Karpas-422 (cell line): ENCODE measurements at regions not wholly inside any gene's neighbourhood (a gene's known extent, or its start where the extent isn't known, plus 50 kb on each side); places are given as distances from the start of the nearest gene placed in this dataset.
"Not testable (repeated sequence)": the region's sequence is repeated elsewhere in the genome, so short reads cannot be mapped to it uniquely, and the experiment has no call there.

Source experiments
- DNase-seq: peaks from one replicate; pipeline ENCODE4 v3.0.0-alpha.2; 2015
- H2AFZ ChIP-seq: fragments of 200-600 bp; sonication (generic); 2 replicates; pipeline ENCODE4 v1.6.1; 2014; ENCODE audit warnings: antibody characterized with exemption, low read length, mixed read lengths
- H3K27ac ChIP-seq: fragments of 200-600 bp; sonication (generic); 2 replicates; pipeline ENCODE4 v1.5.1; 2014; ENCODE audit warnings: mild to moderate bottlenecking, low read length, moderate library complexity
- H3K27me3 ChIP-seq: fragments of 200-600 bp; sonication (generic); 2 replicates; pipeline ENCODE4 v1.6.1; 2014; ENCODE audit warnings: low read length, mixed read lengths
- H3K36me3 ChIP-seq: fragments of 200-600 bp; sonication (generic); 2 replicates; pipeline ENCODE4 v1.6.1; 2014; ENCODE audit warnings: low read length, mixed read lengths; ENCODE audit not compliant: insufficient read depth
- H3K4me1 ChIP-seq: fragments of 200-600 bp; sonication (generic); 2 replicates; pipeline ENCODE4 v1.6.1; 2014; ENCODE audit warnings: mild to moderate bottlenecking, low read length, mixed read lengths
- H3K4me2 ChIP-seq: fragments of 200-600 bp; sonication (generic); 2 replicates; pipeline ENCODE4 v1.6.1; 2014; ENCODE audit warnings: low read length, low read depth, mild to moderate bottlenecking; ENCODE audit not compliant: poor library complexity, severe bottlenecking
- H3K4me3 ChIP-seq: fragments of 200-600 bp; sonication (generic); 2 replicates; pipeline ENCODE4 v1.5.1; 2014; ENCODE audit warnings: mild to moderate bottlenecking, antibody characterized with exemption, low read length, mixed read lengths
- H3K79me2 ChIP-seq: fragments of 200-600 bp; sonication (generic); 2 replicates; pipeline ENCODE4 v1.6.1; 2014; ENCODE audit warnings: mild to moderate bottlenecking, low read length, mixed read lengths
- H3K9ac ChIP-seq: fragments of 200-600 bp; sonication (generic); 2 replicates; pipeline ENCODE4 v1.6.0; 2014; ENCODE audit warnings: low read length
- H3K9me2 ChIP-seq: fragments of 200-600 bp; sonication (generic), shearing (Covaris generic); replicated peaks from 2 replicates; pipeline ENCODE4 v1.6.0; 2014; ENCODE audit warnings: mild to moderate bottlenecking, low read length, moderate library complexity; ENCODE audit not compliant: insufficient read depth
- H3K9me3 ChIP-seq: fragments of 300-700, 200-600 bp; sonication (generic); 2 replicates; pipeline ENCODE4 v1.6.1; 2014; ENCODE audit warnings: low read length, mixed read lengths
- H4K20me1 ChIP-seq: fragments of 200-600 bp; sonication (generic); 2 replicates; pipeline ENCODE4 v1.6.1; 2014; ENCODE audit warnings: mild to moderate bottlenecking, antibody characterized with exemption, low read length, low read depth; ENCODE audit not compliant: insufficient read depth

- Histone ChIP-seq H3K9me3 (no peaks in the 10 kb centered on the region), H4K20me1 (no peaks in the 10 kb centered on the region), H2AFZ (no peak overlapping the region), H3K36me3 (no peaks in the 10 kb centered on the region), H3K27me3 (no peaks in the 10 kb centered on the region), H3K4me2 (no peak overlapping the region), H3K4me3 (no peak overlapping the region), H3K79me2 (no peaks in the 10 kb centered on the region), H3K9ac (no peak overlapping the region), H3K9me2 (no peaks in the 10 kb centered on the region), H3K4me1 (peaks cover 6% of the 10 kb centered on the region; the same call in 1 of the 2 replicates), H3K27ac (no peak overlapping the region)
- DNase-seq: no peak
These were observed 121.0 kb upstream of the CDK13 start for GRCh38 chr7:39829028-39829427.

GRCh38 chr7:39832519-39833085 is 117.5 kb upstream of the CDK13 start:
- no peaks in the 10 kb centered on the region for H3K79me2 ChIP-seq
- no peaks in the 10 kb centered on the region for H3K4me1 ChIP-seq
- H3K9me2 ChIP-seq: no peaks in the 10 kb centered on the region
- H3K27ac ChIP-seq: no peak overlapping the region
- H3K36me3 ChIP-seq: no peaks in the 10 kb centered on the region
- no peak overlapping the region for H2AFZ ChIP-seq
- H3K9me3 ChIP-seq: no peaks in the 10 kb centered on the region
- no peaks in the 10 kb centered on the region for H4K20me1 ChIP-seq
- H3K9ac ChIP-seq: no peak overlapping the region
- no peak overlapping the region for H3K4me2 ChIP-seq
- no peaks in the 10 kb centered on the region for H3K27me3 ChIP-seq
- no peak for DNase-seq
- H3K4me3 ChIP-seq: no peak overlapping the region

GRCh38 chr7:39833180-39833799 is 116.8 kb upstream of the CDK13 start:
- not testable (repeated sequence) for H3K27ac ChIP-seq, H3K36me3 ChIP-seq, H3K79me2 ChIP-seq, H3K9me2 ChIP-seq, H3K4me2 ChIP-seq, H3K9me3 ChIP-seq, H4K20me1 ChIP-seq, H3K27me3 ChIP-seq, H3K4me3 ChIP-seq, H3K9ac ChIP-seq, H3K4me1 ChIP-seq, DNase-seq, H2AFZ ChIP-seq

GRCh38 chr7:39833865-39834634 is 116.0 kb upstream of the CDK13 start:
- H3K79me2 ChIP-seq, H3K27ac ChIP-seq, H3K36me3 ChIP-seq, H4K20me1 ChIP-seq, DNase-seq, H3K27me3 ChIP-seq, H3K9me3 ChIP-seq, H3K4me2 ChIP-seq, H3K9me2 ChIP-seq, H2AFZ ChIP-seq, H3K9ac ChIP-seq, H3K4me3 ChIP-seq, H3K4me1 ChIP-seq: not testable (repeated sequence)

- no peaks in the 10 kb centered on the region for H3K9me2 ChIP-seq
- DNase-seq: no peak
- no peak overlapping the region for H2AFZ ChIP-seq
- H3K27me3 ChIP-seq: no peaks in the 10 kb centered on the region
- no peaks in the 10 kb centered on the region for H4K20me1 ChIP-seq
- no peaks in the 10 kb centered on the region for H3K79me2 ChIP-seq
- H3K9ac ChIP-seq: no peak overlapping the region
- no peak overlapping the region for H3K4me3 ChIP-seq
- H3K36me3 ChIP-seq: no peaks in the 10 kb centered on the region
- no peaks in the 10 kb centered on the region for H3K4me1 ChIP-seq
- H3K27ac ChIP-seq: no peak overlapping the region
- H3K4me2 ChIP-seq: no peak overlapping the region
- no peaks in the 10 kb centered on the region for H3K9me3 ChIP-seq
These were observed 111.7 kb upstream of the CDK13 start for GRCh38 chr7:39838326-39838725.

- no peak overlapping the region for H3K4me3 ChIP-seq
- H3K9me3 ChIP-seq: no peaks in the 10 kb centered on the region
- H4K20me1 ChIP-seq: no peaks in the 10 kb centered on the region
- H3K79me2 ChIP-seq: no peaks in the 10 kb centered on the region
- no peaks in the 10 kb centered on the region for H3K4me1 ChIP-seq
- no peak overlapping the region for H2AFZ ChIP-seq
- H3K9ac ChIP-seq: no peak overlapping the region
- H3K36me3 ChIP-seq: no peaks in the 10 kb centered on the region
- DNase-seq: no peak
- H3K4me2 ChIP-seq: no peak overlapping the region
- H3K27ac ChIP-seq: no peak overlapping the region
- H3K27me3 ChIP-seq: no peaks in the 10 kb centered on the region
- no peaks in the 10 kb centered on the region for H3K9me2 ChIP-seq
These were observed 105.0 kb upstream of the CDK13 start for GRCh38 chr7:39845006-39845405.

- H4K20me1 ChIP-seq: no peaks in the 10 kb centered on the region
- no peak overlapping the region for H3K4me2 ChIP-seq
- no peaks in the 10 kb centered on the region for H3K27me3 ChIP-seq
- no peaks in the 10 kb centered on the region for H3K9me3 ChIP-seq
- H3K9me2 ChIP-seq: no peaks in the 10 kb centered on the region
- no peak for DNase-seq
- no peaks in the 10 kb centered on the region for H3K79me2 ChIP-seq
- H3K36me3 ChIP-seq: no peaks in the 10 kb centered on the region
- H3K4me3 ChIP-seq: no peak overlapping the region
- no peak overlapping the region for H3K27ac ChIP-seq
- no peaks in the 10 kb centered on the region for H3K4me1 ChIP-seq
- H2AFZ ChIP-seq: no peak overlapping the region
- no peak overlapping the region for H3K9ac ChIP-seq
These were observed 102.8 kb upstream of the CDK13 start for GRCh38 chr7:39847227-39847626.

- no peaks in the 10 kb centered on the region for H3K79me2 ChIP-seq
- no peak overlapping the region for H3K9ac ChIP-seq
- no peaks in the 10 kb centered on the region for H3K9me2 ChIP-seq
- no peak overlapping the region for H2AFZ ChIP-seq
- no peaks in the 10 kb centered on the region for H3K36me3 ChIP-seq
- H4K20me1 ChIP-seq: no peaks in the 10 kb centered on the region
- no peaks in the 10 kb centered on the region for H3K4me1 ChIP-seq
- H3K27me3 ChIP-seq: no peaks in the 10 kb centered on the region
- no peak for DNase-seq
- H3K4me2 ChIP-seq: no peak overlapping the region
- H3K9me3 ChIP-seq: no peaks in the 10 kb centered on the region
- H3K4me3 ChIP-seq: no peak overlapping the region
- H3K27ac ChIP-seq: no peak overlapping the region
These were observed 98.5 kb upstream of the CDK13 start for GRCh38 chr7:39851466-39852045.
